ENCODE measurements at regions not wholly inside any gene's neighbourhood (a gene's known extent, or its start where the extent isn't known, plus 50 kb on each side); places are given as distances from the start of the nearest gene placed in this dataset.

DNA sequence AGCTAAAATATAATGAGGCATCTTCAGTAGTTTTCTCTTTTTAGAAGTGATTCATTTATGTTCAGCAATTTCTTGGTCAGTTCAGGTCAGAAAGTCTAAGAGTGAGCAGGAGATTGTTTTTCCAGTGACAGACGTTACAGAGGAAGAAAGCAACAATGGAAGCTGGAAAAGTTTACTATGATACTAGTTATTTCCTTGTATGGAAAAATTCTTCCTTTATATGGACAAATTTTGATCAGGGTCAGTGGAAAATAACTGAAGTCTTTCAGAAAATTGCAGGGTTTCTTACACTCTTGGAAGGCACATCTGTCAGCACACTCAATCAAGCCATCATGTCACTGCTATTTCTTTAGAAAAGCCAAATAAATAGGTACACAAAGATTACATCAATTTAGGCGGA is 1120.7 kb downstream of the FAT4 start:
- no peaks in the 10 kb centered on the region for H3K9me3 ChIP-seq (ENCODE audit: insufficient read depth, low read length)
- no peaks in the 10 kb centered on the region for H3K27me3 ChIP-seq (ENCODE audit: low read depth, low read length)
- TF ChIP-seq EZH2phosphoT487 (IDR thresholded peaks at IDR 0.05; ENCODE audit: low read depth): no peak
- TF ChIP-seq, protein P1, sequence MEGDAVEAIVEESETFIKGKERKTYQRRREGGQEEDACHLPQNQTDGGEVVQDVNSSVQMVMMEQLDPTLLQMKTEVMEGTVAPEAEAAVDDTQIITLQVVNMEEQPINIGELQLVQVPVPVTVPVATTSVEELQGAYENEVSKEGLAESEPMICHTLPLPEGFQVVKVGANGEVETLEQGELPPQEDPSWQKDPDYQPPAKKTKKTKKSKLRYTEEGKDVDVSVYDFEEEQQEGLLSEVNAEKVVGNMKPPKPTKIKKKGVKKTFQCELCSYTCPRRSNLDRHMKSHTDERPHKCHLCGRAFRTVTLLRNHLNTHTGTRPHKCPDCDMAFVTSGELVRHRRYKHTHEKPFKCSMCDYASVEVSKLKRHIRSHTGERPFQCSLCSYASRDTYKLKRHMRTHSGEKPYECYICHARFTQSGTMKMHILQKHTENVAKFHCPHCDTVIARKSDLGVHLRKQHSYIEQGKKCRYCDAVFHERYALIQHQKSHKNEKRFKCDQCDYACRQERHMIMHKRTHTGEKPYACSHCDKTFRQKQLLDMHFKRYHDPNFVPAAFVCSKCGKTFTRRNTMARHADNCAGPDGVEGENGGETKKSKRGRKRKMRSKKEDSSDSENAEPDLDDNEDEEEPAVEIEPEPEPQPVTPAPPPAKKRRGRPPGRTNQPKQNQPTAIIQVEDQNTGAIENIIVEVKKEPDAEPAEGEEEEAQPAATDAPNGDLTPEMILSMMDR (IDR thresholded peaks at IDR 0.05; ENCODE audit: low read depth, low read length): no peak
- H2AFZ ChIP-seq (ENCODE audit: low read depth, low read length): no peak overlapping the region
- H3K4me3 ChIP-seq (ENCODE audit: low read length): no peak overlapping the region
- no peak overlapping the region for H3K4me2 ChIP-seq (ENCODE audit: low read length)
- H4K20me1 ChIP-seq (ENCODE audit: insufficient read depth, low read length): no peaks in the 10 kb centered on the region
- no peaks in the 10 kb centered on the region for H3K79me2 ChIP-seq (ENCODE audit: low read length)
- no peaks in the 10 kb centered on the region for H3K4me1 ChIP-seq (ENCODE audit: low read length)
- H3K27ac ChIP-seq (ENCODE audit: low read length): no peak overlapping the region
- no peak overlapping the region for H3K9ac ChIP-seq (ENCODE audit: low read length)
- no peaks in the 10 kb centered on the region for H3K36me3 ChIP-seq (replicated peaks; ENCODE audit: low read depth, low read length)

DNA sequence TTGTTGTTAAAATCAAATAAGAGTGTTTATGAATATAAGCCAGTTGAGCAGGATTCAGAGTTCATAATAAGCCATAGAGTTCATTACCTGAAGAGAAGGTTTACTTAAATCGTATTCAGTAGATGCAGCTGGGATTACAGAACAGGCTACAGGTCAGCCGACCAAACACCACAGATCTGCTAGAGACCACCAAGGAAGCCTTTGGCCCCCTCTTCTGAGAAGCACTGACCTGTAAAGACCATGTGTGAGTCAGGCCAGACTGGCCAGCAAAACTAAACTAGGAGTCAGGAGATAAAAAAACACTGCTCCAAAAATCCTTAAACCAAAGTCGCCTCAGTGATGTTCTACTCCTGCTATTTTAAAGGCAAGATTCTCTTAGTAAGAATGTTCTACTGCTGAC is 1125.5 kb downstream of the FAT4 start:
- no peaks in the 10 kb centered on the region for H3K4me1 ChIP-seq (ENCODE audit: low read length)
- no peaks in the 10 kb centered on the region for H3K79me2 ChIP-seq (ENCODE audit: low read length)
- TF ChIP-seq EZH2phosphoT487 (IDR thresholded peaks at IDR 0.05; ENCODE audit: low read depth): no peak
- TF ChIP-seq, protein P1 (IDR thresholded peaks at IDR 0.05; ENCODE audit: low read depth, low read length): no peak
- H3K36me3 ChIP-seq (replicated peaks; ENCODE audit: low read depth, low read length): no peaks in the 10 kb centered on the region
- no peaks in the 10 kb centered on the region for H4K20me1 ChIP-seq (ENCODE audit: insufficient read depth, low read length)
- H2AFZ ChIP-seq (ENCODE audit: low read depth, low read length): no peak overlapping the region; the same call in 1 of the 2 replicates
- H3K27me3 ChIP-seq (ENCODE audit: low read depth, low read length): no peaks in the 10 kb centered on the region
- no peak overlapping the region for H3K4me2 ChIP-seq (ENCODE audit: low read length)
- no peaks in the 10 kb centered on the region for H3K9me3 ChIP-seq (ENCODE audit: insufficient read depth, low read length)
- H3K27ac ChIP-seq (ENCODE audit: low read length): no peak overlapping the region
- H3K9ac ChIP-seq (ENCODE audit: low read length): no peak overlapping the region
- no peak overlapping the region for H3K4me3 ChIP-seq (ENCODE audit: low read length)

DNA sequence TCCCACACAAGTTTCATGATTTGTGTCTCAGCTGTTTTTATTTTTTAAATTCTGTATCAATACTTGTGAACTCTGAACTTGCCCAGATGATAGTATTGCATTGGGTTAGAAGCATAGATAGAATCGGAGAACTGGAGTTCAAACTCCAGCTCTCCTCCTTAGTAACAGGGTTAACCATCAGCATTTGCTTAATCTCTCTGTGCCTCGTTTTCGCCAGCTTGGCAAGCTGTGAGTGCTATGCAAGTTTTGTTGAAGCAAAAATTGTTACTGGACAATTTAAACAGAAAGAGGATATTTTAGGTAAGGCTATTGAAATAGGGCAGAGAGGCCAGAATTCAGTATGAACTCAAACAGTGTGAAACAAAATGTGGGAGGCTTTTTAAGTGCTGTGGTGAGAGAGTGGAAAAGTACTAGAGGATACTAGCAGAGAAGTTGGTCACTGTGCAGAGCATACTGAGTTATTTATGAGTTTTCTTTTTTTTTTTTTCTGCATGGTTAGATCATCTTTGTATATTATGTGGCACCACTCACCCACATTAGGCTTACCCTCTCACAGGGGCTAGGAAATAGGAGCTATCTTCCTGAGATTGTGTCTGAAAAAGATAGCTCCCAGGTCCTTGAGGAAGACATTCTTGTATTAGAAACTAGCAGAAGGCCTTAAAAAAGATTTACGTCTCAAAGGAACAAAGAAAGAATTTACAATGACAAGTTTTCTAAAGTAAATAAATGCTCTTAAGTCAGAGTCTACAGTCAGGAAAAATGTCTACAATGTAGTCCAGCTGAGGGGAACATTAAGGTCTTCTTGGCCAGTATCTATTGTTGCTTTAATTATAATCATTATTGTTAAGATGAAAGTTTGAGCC is 1126.6 kb downstream of the FAT4 start:
- Histone ChIP-seq H3K27ac (ENCODE audit: low read length) (no peak overlapping the region), H3K9me3 (ENCODE audit: insufficient read depth, low read length) (no peaks in the 10 kb centered on the region), H3K4me2 (ENCODE audit: low read length) (no peak overlapping the region), H2AFZ (ENCODE audit: low read depth, low read length) (no peak overlapping the region), H3K4me1 (ENCODE audit: low read length) (no peaks in the 10 kb centered on the region), H3K36me3 (replicated peaks; ENCODE audit: low read depth, low read length) (no peaks in the 10 kb centered on the region), H3K27me3 (ENCODE audit: low read depth, low read length) (no peaks in the 10 kb centered on the region), H3K9ac (ENCODE audit: low read length) (no peak overlapping the region), H3K4me3 (ENCODE audit: low read length) (no peak overlapping the region), H3K79me2 (ENCODE audit: low read length) (no peaks in the 10 kb centered on the region), H4K20me1 (ENCODE audit: insufficient read depth, low read length) (no peaks in the 10 kb centered on the region)
- no peak for TF ChIP-seq EZH2phosphoT487 (IDR thresholded peaks at IDR 0.05; ENCODE audit: low read depth)
- TF ChIP-seq, protein P1 (IDR thresholded peaks at IDR 0.05; ENCODE audit: low read depth, low read length): no peak

DNA sequence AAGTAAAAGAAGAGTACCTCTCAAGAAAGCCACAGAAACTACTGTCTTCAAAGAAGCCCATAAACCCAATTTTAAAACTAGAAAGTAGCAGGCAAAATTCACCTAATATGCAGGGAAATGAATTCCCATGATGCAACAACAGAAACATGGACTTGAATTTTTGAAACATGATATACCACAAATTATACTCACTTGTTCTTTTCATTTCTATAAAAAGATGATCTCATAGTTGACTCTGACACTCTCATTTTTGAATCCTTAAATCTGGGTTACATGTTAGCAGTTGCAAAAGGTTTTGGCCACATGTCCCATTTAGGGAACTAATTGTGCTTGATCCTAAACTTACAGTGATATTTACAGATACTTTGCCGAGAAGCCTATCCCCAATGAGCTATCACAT is 1130.8 kb downstream of the FAT4 start:
- TF ChIP-seq EZH2phosphoT487 (IDR thresholded peaks at IDR 0.05; ENCODE audit: low read depth): no peak
- TF ChIP-seq, protein P1 (IDR thresholded peaks at IDR 0.05; ENCODE audit: low read depth, low read length): no peak
- Histone ChIP-seq H3K36me3 (replicated peaks; ENCODE audit: low read depth, low read length) (no peaks in the 10 kb centered on the region), H3K79me2 (ENCODE audit: low read length) (no peaks in the 10 kb centered on the region), H3K4me2 (ENCODE audit: low read length) (no peak overlapping the region), H3K4me3 (ENCODE audit: low read length) (no peak overlapping the region), H3K27me3 (ENCODE audit: low read depth, low read length) (no peaks in the 10 kb centered on the region), H2AFZ (ENCODE audit: low read depth, low read length) (no peak overlapping the region), H3K9me3 (ENCODE audit: insufficient read depth, low read length) (no peaks in the 10 kb centered on the region), H4K20me1 (ENCODE audit: insufficient read depth, low read length) (no peaks in the 10 kb centered on the region), H3K4me1 (ENCODE audit: low read length) (no peaks in the 10 kb centered on the region), H3K9ac (ENCODE audit: low read length) (no peak overlapping the region), H3K27ac (ENCODE audit: low read length) (no peak overlapping the region)
